ENCODE measurements at regions not wholly inside any gene's neighbourhood (a gene's known extent, or its start where the extent isn't known, plus 50 kb on each side); places are given as distances from the start of the nearest gene placed in this dataset.

GRCh38 chr12:30257618-30258017, 438.1 kb downstream of the IPO8 start:
- no peaks in the 10 kb centered on the region for H3K36me3 ChIP-seq (ENCODE audit: low read depth, missing control alignments)
- 95% methylated on average over 1 of the region's 1 CpG; no CpG with 5 or more reads in 1 of the 2 donors for WGBS, 2 donors
- no peak overlapping the region for H3K4me3 ChIP-seq
- no peaks in the 10 kb centered on the region for H3K9me3 ChIP-seq
- H3K4me1 ChIP-seq: no peaks in the 10 kb centered on the region
- intact Hi-C loops (cut with DNase I; ENCODE audit: low total_unique reads): no loop called here
- no peak for DNase-seq
- no peak overlapping the region for H3K27ac ChIP-seq
- H3K27me3 ChIP-seq: no peaks in the 10 kb centered on the region
- TF ChIP-seq POLR2A (IDR thresholded peaks at IDR 0.05) (no peak), CTCF (IDR thresholded peaks at IDR 0.05) (no peak)

- Histone ChIP-seq H3K4me1 (no peaks in the 10 kb centered on the region), H3K9me3 (no peaks in the 10 kb centered on the region), H3K36me3 (ENCODE audit: low read depth, missing control alignments) (no peaks in the 10 kb centered on the region), H3K27me3 (no peaks in the 10 kb centered on the region), H3K27ac (no peak overlapping the region), H3K4me3 (no peak overlapping the region)
- no peak for DNase-seq
- 79 to 88% methylated on average over 5 of the region's 5 CpGs for WGBS, 2 donors
- intact Hi-C loops (cut with DNase I; ENCODE audit: low total_unique reads): no loop called here
- no peak for TF ChIP-seq CTCF (IDR thresholded peaks at IDR 0.05)
- no peak for TF ChIP-seq POLR2A (IDR thresholded peaks at IDR 0.05)
Observed at GRCh38 chr12:30251546-30251945, 444.1 kb downstream of the IPO8 start.

- Histone ChIP-seq H3K4me1 (no peaks in the 10 kb centered on the region), H3K27ac (no peak overlapping the region), H3K4me3 (no peak overlapping the region), H3K36me3 (ENCODE audit: low read depth, missing control alignments) (no peaks in the 10 kb centered on the region), H3K27me3 (no peaks in the 10 kb centered on the region), H3K9me3 (no peaks in the 10 kb centered on the region)
- DNase-seq: no peak
- WGBS, 2 donors: 76 to 88% methylated on average over 2 of the region's 2 CpGs
- intact Hi-C loops (cut with DNase I; ENCODE audit: low total_unique reads): no loop called here
- no peak for TF ChIP-seq CTCF (IDR thresholded peaks at IDR 0.05)
- no peak for TF ChIP-seq POLR2A (IDR thresholded peaks at IDR 0.05)
Observed at GRCh38 chr12:30243426-30243825, 452.2 kb downstream of the IPO8 start.

GRCh38 chr12:30219047-30219446, 435.3 kb upstream of the TMTC1 start:
- intact Hi-C loops (cut with DNase I; ENCODE audit: low total_unique reads): no loop called here
- Histone ChIP-seq H3K27me3 (no peaks in the 10 kb centered on the region), H3K36me3 (ENCODE audit: low read depth, missing control alignments) (no peaks in the 10 kb centered on the region), H3K4me1 (no peaks in the 10 kb centered on the region), H3K9me3 (no peaks in the 10 kb centered on the region), H3K27ac (no peak overlapping the region), H3K4me3 (no peak overlapping the region)
- 85 to 88% methylated on average over 4 of the region's 4 CpGs for WGBS, 2 donors
- no peak for DNase-seq
- no peak for TF ChIP-seq CTCF (IDR thresholded peaks at IDR 0.05)

- Histone ChIP-seq H3K4me1 (no peaks in the 10 kb centered on the region), H3K36me3 (ENCODE audit: low read depth, missing control alignments) (no peaks in the 10 kb centered on the region), H3K27ac (no peak overlapping the region), H3K27me3 (no peaks in the 10 kb centered on the region), H3K4me3 (no peak overlapping the region), H3K9me3 (no peaks in the 10 kb centered on the region)
- 87 to 90% methylated on average over 4 of the region's 4 CpGs for WGBS, 2 donors
- DNase-seq: no peak
- intact Hi-C loops (cut with DNase I; ENCODE audit: low total_unique reads): no loop called here
- TF ChIP-seq CTCF (IDR thresholded peaks at IDR 0.05) (no peak), POLR2A (IDR thresholded peaks at IDR 0.05) (no peak)
Observed at GRCh38 chr12:30218073-30218472, 434.3 kb upstream of the TMTC1 start.

Measured in testis (tissue), 2 donors.